PFSK-1 (cell line): ENCODE measurements at regions not wholly inside any gene's neighbourhood (a gene's known extent, or its start where the extent isn't known, plus 50 kb on each side); places are given as distances from the start of the nearest gene placed in this dataset.

Experiments
- FOXP2 ChIP-seq: optimal IDR thresholded peaks from 2 replicates; pipeline ENCODE3; 2011; ENCODE audit warnings: borderline replicate concordance, control low read depth, inconsistent platforms; ENCODE audit not compliant: insufficient read depth; ENCODE audit errors: extremely low read length, extremely low read depth
- POLR2AphosphoS5 ChIP-seq: IDR thresholded peaks from 2 replicates; pipeline ENCODE4 v1.6.1; 2012; ENCODE audit warnings: low read depth, mild to moderate bottlenecking, control low read depth, low read length, moderate library complexity
- SIN3A ChIP-seq: IDR thresholded peaks from 2 replicates; pipeline ENCODE4 v1.6.1; 2012; ENCODE audit warnings: mild to moderate bottlenecking, low read length, moderate library complexity, borderline replicate concordance; ENCODE audit not compliant: insufficient read depth
- TAF1 ChIP-seq: IDR thresholded peaks from 2 replicates; pipeline ENCODE4 v1.6.1; 2012; ENCODE audit warnings: low read length, control low read depth, borderline replicate concordance; ENCODE audit not compliant: insufficient read depth
- TF ChIP-seq, protein P1 (sequence below), 2 experiments: IDR thresholded peaks; 2 replicates each; pipeline versions ENCODE4 v1.6.1 to v1.8.0; 2011 to 2012; ENCODE audit warnings: low read depth in 2 of 2, low read length in 2 of 2, control low read depth in 1 of 2, inconsistent platforms in 1 of 2, mild to moderate bottlenecking in 1 of 2, moderate library complexity in 1 of 2; ENCODE audit not compliant: insufficient read depth in 1 of 2

- TF ChIP-seq, protein P1, sequence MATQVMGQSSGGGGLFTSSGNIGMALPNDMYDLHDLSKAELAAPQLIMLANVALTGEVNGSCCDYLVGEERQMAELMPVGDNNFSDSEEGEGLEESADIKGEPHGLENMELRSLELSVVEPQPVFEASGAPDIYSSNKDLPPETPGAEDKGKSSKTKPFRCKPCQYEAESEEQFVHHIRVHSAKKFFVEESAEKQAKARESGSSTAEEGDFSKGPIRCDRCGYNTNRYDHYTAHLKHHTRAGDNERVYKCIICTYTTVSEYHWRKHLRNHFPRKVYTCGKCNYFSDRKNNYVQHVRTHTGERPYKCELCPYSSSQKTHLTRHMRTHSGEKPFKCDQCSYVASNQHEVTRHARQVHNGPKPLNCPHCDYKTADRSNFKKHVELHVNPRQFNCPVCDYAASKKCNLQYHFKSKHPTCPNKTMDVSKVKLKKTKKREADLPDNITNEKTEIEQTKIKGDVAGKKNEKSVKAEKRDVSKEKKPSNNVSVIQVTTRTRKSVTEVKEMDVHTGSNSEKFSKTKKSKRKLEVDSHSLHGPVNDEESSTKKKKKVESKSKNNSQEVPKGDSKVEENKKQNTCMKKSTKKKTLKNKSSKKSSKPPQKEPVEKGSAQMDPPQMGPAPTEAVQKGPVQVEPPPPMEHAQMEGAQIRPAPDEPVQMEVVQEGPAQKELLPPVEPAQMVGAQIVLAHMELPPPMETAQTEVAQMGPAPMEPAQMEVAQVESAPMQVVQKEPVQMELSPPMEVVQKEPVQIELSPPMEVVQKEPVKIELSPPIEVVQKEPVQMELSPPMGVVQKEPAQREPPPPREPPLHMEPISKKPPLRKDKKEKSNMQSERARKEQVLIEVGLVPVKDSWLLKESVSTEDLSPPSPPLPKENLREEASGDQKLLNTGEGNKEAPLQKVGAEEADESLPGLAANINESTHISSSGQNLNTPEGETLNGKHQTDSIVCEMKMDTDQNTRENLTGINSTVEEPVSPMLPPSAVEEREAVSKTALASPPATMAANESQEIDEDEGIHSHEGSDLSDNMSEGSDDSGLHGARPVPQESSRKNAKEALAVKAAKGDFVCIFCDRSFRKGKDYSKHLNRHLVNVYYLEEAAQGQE (IDR thresholded peaks at IDR 0.05; ENCODE audit: insufficient read depth in 1 of 2, low read depth in 2 of 2, low read length in 2 of 2): no peak
- no peak for TF ChIP-seq POLR2AphosphoS5
- no peak for TF ChIP-seq FOXP2
- TF ChIP-seq TAF1: no peak
- TF ChIP-seq SIN3A: no peak
These were observed 168.8 kb downstream of the C11orf87 start for GRCh38 chr11:109590782-109591181.

DNA sequence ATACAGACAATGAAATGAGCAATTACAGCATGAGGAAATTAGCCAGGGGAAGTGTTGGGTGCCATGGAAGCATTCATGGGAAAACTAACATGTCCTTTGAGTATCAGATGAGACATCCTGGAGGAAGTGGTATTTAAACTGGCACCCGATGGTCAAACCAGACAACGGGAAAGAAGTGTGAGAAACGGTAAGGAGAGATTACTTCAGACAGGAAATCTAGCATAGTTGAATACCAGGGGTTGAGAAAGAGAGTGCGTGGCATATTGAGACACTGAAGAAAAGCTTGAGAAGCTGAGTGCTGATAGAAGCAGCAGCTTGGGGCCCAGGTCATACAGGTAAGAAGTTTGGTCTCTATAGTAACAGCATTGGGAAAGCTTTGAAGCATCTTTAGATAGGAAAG, 175.3 kb downstream of the C11orf87 start:
- TF ChIP-seq SIN3A: no peak
- no peak for TF ChIP-seq TAF1
- no peak for TF ChIP-seq POLR2AphosphoS5
- TF ChIP-seq, protein P1 (IDR thresholded peaks at IDR 0.05; ENCODE audit: insufficient read depth in 1 of 2, low read depth in 2 of 2, low read length in 2 of 2): no peak
- TF ChIP-seq FOXP2: no peak

- TF ChIP-seq, protein P1 (IDR thresholded peaks at IDR 0.05; ENCODE audit: insufficient read depth in 1 of 2, low read depth in 2 of 2, low read length in 2 of 2): no peak
- TF ChIP-seq POLR2AphosphoS5: no peak
- no peak for TF ChIP-seq SIN3A
- TF ChIP-seq TAF1: no peak
- no peak for TF ChIP-seq FOXP2
These were observed 182.8 kb downstream of the C11orf87 start for GRCh38 chr11:109604481-109605400.

DNA sequence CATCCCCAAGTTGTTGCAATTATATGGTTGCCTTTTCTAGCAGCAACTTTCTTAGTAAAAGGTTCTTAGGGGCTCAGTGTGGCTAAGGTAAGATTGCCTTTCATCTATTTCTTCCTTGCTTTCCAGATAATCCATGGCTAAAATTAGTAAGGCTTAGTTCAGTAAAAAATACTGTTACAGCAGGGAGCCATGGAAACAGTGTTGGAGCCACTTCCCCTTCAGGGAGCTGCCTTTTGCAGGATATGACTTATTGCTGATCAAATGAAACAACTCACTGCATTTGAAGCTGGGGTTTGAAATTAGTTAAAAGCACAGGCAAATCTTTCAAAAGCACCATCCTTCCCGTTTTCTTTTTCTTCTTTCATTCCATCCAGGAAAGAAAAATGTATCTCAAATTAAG, 184.3 kb downstream of the C11orf87 start:
- TF ChIP-seq POLR2AphosphoS5: no peak
- TF ChIP-seq, protein P1 (IDR thresholded peaks at IDR 0.05; ENCODE audit: insufficient read depth in 1 of 2, low read depth in 2 of 2, low read length in 2 of 2): no peak
